H1 (cell line): ENCODE measurements at regions not wholly inside any gene's neighbourhood (a gene's known extent, or its start where the extent isn't known, plus 50 kb on each side); places are given as distances from the start of the nearest gene placed in this dataset.

Experiments used
- CREB1 ChIP-seq: IDR thresholded peaks from 2 replicates; pipeline ENCODE4 v1.6.1; 2012; ENCODE audit warnings: inconsistent platforms
- EZH2 ChIP-seq: fragments of 200-600 bp; sonication (generic); IDR thresholded peaks from 2 replicates; pipeline ENCODE4 v1.7.1; 2012; ENCODE audit warnings: low read depth, mild to moderate bottlenecking, moderate library complexity, low read length, inconsistent platforms; ENCODE audit not compliant: severe bottlenecking
- NRF1 ChIP-seq: IDR thresholded peaks from 2 replicates; pipeline ENCODE4 v1.6.1; 2011; ENCODE audit warnings: mild to moderate bottlenecking, low read depth, low read length, improper control_type of control experiment
- POLR2A ChIP-seq, 2 experiments: IDR thresholded peaks; 1 replicate in 1 of 2; 2 replicates in 1 of 2; pipeline ENCODE4 v1.6.1; 2011; ENCODE audit warnings: low read depth in 2 of 2, low read length in 2 of 2, mild to moderate bottlenecking in 2 of 2; ENCODE audit errors: control extremely low read depth in 1 of 2
- POLR2AphosphoS5 ChIP-seq: IDR thresholded peaks from 2 replicates; pipeline ENCODE4 v1.6.1; 2011; ENCODE audit warnings: low read depth, low read length
- TF ChIP-seq, protein P1 (sequence below), 3 experiments: IDR thresholded peaks; 1 replicate in 2 of 3; 2 replicates in 1 of 3; pipeline versions ENCODE4 v1.5.1 to v1.6.1; 2011; ENCODE audit warnings: low read length in 3 of 3, mild to moderate bottlenecking in 3 of 3, inconsistent platforms in 2 of 3, low read depth in 1 of 3, moderate library complexity in 1 of 3; ENCODE audit not compliant: insufficient read depth in 1 of 3; ENCODE audit errors: control extremely low read depth in 1 of 3
- TF ChIP-seq, protein P2 (sequence below): IDR thresholded peaks from 2 replicates; pipeline ENCODE4 v1.6.1; 2012; ENCODE audit warnings: inconsistent platforms

DNA sequence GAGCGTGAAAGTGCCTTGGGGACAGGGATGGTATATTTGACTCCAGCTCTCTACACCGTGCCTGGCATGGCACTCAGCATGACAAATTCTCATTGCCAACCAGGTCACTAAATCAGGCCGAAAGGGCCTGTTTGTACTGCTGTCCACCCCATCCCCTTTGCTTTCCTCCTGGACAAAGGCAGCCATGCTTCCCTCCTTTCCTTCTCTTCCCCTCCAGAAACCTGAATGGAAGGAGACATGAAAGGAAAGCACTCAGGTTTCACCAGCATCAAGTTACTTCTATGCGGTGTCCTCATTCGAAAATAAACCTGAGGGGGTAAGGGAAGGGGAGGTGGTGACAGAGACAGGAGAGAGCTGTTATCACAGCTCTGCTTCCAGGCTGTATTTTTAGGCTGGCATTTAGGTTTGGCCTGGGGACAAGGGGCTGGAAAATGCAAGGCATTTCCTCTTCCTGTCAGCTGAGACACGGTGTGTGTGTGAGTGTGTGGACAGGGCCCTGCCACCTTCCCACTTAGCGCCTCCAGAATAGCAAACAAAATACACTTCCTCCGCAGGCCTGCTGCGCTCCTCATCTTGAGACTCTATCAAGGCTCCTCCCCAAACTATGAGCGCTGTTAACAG, 79.9 kb upstream of the COL13A1 start:
- TF ChIP-seq POLR2AphosphoS5 (no peak), EZH2 (no peak), CREB1 (no peak), POLR2A (IDR thresholded peaks at IDR 0.05; ENCODE audit: control extremely low read depth in 1 of 2, low read depth in 2 of 2, low read length in 2 of 2) (no peak), NRF1 (no peak)
- TF ChIP-seq, protein P1, sequence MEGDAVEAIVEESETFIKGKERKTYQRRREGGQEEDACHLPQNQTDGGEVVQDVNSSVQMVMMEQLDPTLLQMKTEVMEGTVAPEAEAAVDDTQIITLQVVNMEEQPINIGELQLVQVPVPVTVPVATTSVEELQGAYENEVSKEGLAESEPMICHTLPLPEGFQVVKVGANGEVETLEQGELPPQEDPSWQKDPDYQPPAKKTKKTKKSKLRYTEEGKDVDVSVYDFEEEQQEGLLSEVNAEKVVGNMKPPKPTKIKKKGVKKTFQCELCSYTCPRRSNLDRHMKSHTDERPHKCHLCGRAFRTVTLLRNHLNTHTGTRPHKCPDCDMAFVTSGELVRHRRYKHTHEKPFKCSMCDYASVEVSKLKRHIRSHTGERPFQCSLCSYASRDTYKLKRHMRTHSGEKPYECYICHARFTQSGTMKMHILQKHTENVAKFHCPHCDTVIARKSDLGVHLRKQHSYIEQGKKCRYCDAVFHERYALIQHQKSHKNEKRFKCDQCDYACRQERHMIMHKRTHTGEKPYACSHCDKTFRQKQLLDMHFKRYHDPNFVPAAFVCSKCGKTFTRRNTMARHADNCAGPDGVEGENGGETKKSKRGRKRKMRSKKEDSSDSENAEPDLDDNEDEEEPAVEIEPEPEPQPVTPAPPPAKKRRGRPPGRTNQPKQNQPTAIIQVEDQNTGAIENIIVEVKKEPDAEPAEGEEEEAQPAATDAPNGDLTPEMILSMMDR (IDR thresholded peaks at IDR 0.05; ENCODE audit: control extremely low read depth in 1 of 3, insufficient read depth in 1 of 3, low read depth in 1 of 3, low read length in 3 of 3), result no peak
- TF ChIP-seq, protein P2, sequence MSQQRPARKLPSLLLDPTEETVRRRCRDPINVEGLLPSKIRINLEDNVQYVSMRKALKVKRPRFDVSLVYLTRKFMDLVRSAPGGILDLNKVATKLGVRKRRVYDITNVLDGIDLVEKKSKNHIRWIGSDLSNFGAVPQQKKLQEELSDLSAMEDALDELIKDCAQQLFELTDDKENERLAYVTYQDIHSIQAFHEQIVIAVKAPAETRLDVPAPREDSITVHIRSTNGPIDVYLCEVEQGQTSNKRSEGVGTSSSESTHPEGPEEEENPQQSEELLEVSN, result no peak
